ENCODE measurements at regions not wholly inside any gene's neighbourhood (a gene's known extent, or its start where the extent isn't known, plus 50 kb on each side); places are given as distances from the start of the nearest gene placed in this dataset.
"Not testable (repeated sequence)": the region's sequence is repeated elsewhere in the genome, so short reads cannot be mapped to it uniquely, and the experiment has no call there.

DNA sequence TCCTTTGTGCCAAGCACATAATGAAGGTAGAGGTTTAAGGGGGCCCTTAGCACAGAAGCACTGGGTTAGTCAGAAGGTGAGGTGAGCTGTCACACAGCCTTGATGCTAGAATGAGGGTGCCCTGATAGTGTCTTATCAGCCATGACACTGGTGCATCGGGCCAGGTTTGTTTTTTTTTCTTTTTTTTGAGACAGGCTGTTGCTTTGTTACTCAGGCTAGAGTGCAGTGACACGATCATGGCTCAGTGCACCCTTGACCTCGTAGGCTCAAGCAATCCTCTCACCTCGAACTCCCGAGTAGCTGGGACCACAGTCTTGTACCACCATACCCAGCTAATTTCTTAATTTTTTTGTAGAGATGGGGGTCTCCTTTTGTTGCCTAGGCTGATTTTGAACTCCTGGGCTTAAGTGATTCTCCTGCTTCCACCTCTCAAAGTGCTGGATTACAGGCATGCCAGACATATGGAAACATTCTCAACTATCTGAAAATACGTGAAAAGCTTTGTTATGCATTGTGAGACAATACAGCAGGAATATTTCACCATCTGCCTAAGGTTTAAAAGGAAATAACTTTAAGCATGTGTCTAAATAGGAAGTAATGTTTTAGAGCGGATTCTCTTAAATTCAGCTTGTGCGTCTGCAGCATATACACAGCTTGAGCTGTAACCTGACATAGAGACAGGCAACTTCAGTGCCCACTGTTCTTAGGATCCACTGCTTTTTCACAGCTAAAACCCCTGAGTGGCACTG is 128.4 kb downstream of the FOXD4L6 start:
- not testable (repeated sequence) for H3K9me3 ChIP-seq (ENCODE audit: control insufficient read depth, low read length); H3K4me3 ChIP-seq (ENCODE audit: extremely low read depth, insufficient read depth, low read length, poor library complexity, severe bottlenecking); H3K27ac ChIP-seq (ENCODE audit: low read depth, low read length, severe bottlenecking); H3K4me1 ChIP-seq (ENCODE audit: control insufficient read depth, insufficient read depth, low read length, poor library complexity, severe bottlenecking); H3K36me3 ChIP-seq (ENCODE audit: control insufficient read depth, insufficient read depth, low read length)
- 77 to 78% methylated on average over 3 to 4 of the region's 8 CpGs for WGBS, 2 experiments (ENCODE audit: insufficient coverage in 2 of 2)

DNA sequence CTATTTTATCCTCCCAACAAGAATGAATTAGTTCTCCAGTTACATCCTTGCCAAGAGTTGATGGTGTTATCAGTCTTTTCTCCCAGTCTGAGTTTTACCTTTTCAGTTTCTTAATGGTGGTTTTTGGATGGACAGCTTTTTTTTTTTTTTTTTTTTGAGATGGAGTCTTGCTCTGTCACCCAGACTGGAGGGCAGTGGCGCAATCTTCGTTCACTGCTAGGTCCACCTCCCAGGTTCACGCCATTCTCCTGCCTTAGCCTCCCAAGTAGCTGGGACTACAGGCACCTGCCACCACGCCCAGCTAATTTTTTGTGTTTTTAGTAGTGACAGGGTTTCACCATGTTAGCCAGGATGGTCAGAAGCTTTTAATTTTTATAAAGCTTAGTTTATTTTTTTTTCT is 133.0 kb downstream of the FOXD4L6 start:
- not testable (repeated sequence) for H3K9me3 ChIP-seq (ENCODE audit: control insufficient read depth, low read length); H3K4me3 ChIP-seq (ENCODE audit: extremely low read depth, insufficient read depth, low read length, poor library complexity, severe bottlenecking); H3K36me3 ChIP-seq (ENCODE audit: control insufficient read depth, insufficient read depth, low read length); H3K4me1 ChIP-seq (ENCODE audit: control insufficient read depth, insufficient read depth, low read length, poor library complexity, severe bottlenecking); H3K27ac ChIP-seq (ENCODE audit: low read depth, low read length, severe bottlenecking)
- WGBS, 2 experiments (ENCODE audit: insufficient coverage in 2 of 2), result 90 to 92% methylated on average over 3 of the region's 4 CpGs

GRCh38 chr9:40993842-40994241 is 134.6 kb downstream of the FOXD4L6 start:
- H3K4me3 ChIP-seq (ENCODE audit: extremely low read depth, insufficient read depth, low read length, poor library complexity, severe bottlenecking); H3K27ac ChIP-seq (ENCODE audit: low read depth, low read length, severe bottlenecking); H3K9me3 ChIP-seq (ENCODE audit: control insufficient read depth, low read length); H3K4me1 ChIP-seq (ENCODE audit: control insufficient read depth, insufficient read depth, low read length, poor library complexity, severe bottlenecking); H3K36me3 ChIP-seq (ENCODE audit: control insufficient read depth, insufficient read depth, low read length): not testable (repeated sequence)
- no CpG with 5 or more reads among the region's 2 CpGs for whole genome bisulfite sequencing, 2 experiments (ENCODE audit: insufficient coverage in 2 of 2)

DNA sequence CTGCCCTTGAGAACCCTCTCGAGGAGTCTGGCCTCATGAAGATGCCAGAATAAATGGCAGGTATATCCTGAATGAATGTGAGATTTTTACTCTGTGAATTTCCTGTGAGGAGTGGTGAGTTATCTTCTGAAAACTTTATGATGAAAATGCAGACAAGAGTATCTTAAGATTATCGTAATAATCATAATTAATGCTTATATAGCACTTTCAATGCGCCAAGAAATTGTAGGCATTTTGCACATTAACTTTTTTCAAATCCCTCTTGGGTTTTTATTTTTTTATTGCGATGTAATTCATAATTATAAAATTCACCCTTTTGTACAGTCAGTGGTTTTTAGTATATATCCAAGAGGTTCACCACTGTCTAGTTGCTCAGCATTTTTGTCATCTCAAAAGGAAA is 135.1 kb downstream of the FOXD4L6 start:
- not testable (repeated sequence) for H3K36me3 ChIP-seq (ENCODE audit: control insufficient read depth, insufficient read depth, low read length); H3K9me3 ChIP-seq (ENCODE audit: control insufficient read depth, low read length); H3K27ac ChIP-seq (ENCODE audit: low read depth, low read length, severe bottlenecking); H3K4me1 ChIP-seq (ENCODE audit: control insufficient read depth, insufficient read depth, low read length, poor library complexity, severe bottlenecking)
- peak overlapping the region; percentile 86 for H3K4me3 ChIP-seq (ENCODE audit: extremely low read depth, insufficient read depth, low read length, poor library complexity, severe bottlenecking)
- WGBS, 2 experiments (ENCODE audit: insufficient coverage in 2 of 2), result no CpG with 5 or more reads among the region's 4 CpGs

- H3K4me3 ChIP-seq (ENCODE audit: extremely low read depth, insufficient read depth, low read length, poor library complexity, severe bottlenecking), result peak overlapping the region; percentile 86
- not testable (repeated sequence) for H3K4me1 ChIP-seq (ENCODE audit: control insufficient read depth, insufficient read depth, low read length, poor library complexity, severe bottlenecking); H3K36me3 ChIP-seq (ENCODE audit: control insufficient read depth, insufficient read depth, low read length); H3K9me3 ChIP-seq (ENCODE audit: control insufficient read depth, low read length)
- 27 to 29% methylated on average over 17 to 23 of the region's 25 CpGs for WGBS, 2 experiments (ENCODE audit: insufficient coverage in 2 of 2)
- H3K27ac ChIP-seq (ENCODE audit: low read depth, low read length, severe bottlenecking), result peak overlapping the region; percentile 79
Observed at GRCh38 chr9:40992472-40992821, 136.0 kb downstream of the FOXD4L6 start.

- Histone ChIP-seq H3K4me3 (ENCODE audit: extremely low read depth, insufficient read depth, low read length, poor library complexity, severe bottlenecking) (peak overlapping the region; percentile 86), H3K27ac (ENCODE audit: low read depth, low read length, severe bottlenecking) (peak overlapping the region; percentile 79)
- H3K36me3 ChIP-seq (ENCODE audit: control insufficient read depth, insufficient read depth, low read length); H3K4me1 ChIP-seq (ENCODE audit: control insufficient read depth, insufficient read depth, low read length, poor library complexity, severe bottlenecking); H3K9me3 ChIP-seq (ENCODE audit: control insufficient read depth, low read length): not testable (repeated sequence)
- whole genome bisulfite sequencing, 2 experiments (ENCODE audit: insufficient coverage in 2 of 2), result 26 to 27% methylated on average over 54 of the region's 54 CpGs
Observed at GRCh38 chr9:40991741-40992471, 136.6 kb downstream of the FOXD4L6 start.

DNA sequence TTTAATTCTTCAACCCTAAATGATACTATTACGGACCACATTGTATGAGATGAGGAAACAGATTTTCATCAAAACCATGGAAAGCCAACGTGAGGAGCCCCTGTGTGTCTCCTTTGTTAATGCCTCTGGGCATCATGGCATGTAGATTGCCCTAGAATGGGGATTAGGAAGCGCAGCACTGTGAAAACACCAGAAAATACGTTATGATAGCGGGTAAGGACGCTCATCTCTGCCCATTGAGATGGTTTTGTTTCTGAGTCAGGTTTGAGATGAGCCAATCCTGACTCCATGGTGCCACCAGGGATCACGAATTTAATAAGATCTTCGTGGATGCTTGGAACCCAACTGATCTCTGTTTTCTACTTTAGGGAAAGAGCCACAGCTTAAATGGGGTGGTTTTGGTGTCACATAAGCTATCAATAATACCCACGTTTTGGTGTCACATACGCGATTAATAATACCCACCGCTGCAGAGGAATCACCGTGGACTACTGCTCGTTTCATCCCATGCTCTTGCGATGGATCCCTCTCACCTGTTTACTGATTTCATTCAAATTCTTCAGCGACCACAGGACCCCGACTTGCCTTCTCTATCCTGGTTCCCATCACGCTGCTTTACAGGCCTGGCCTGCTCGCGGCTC is 137.3 kb downstream of the FOXD4L6 start:
- not testable (repeated sequence) for H3K9me3 ChIP-seq (ENCODE audit: control insufficient read depth, low read length); H3K4me1 ChIP-seq (ENCODE audit: control insufficient read depth, insufficient read depth, low read length, poor library complexity, severe bottlenecking); H3K36me3 ChIP-seq (ENCODE audit: control insufficient read depth, insufficient read depth, low read length)
- Histone ChIP-seq H3K27ac (ENCODE audit: low read depth, low read length, severe bottlenecking) (peak overlapping the region; percentile 79), H3K4me3 (ENCODE audit: extremely low read depth, insufficient read depth, low read length, poor library complexity, severe bottlenecking) (peak overlapping the region; percentile 86)
- 66 to 69% methylated on average over 13 of the region's 20 CpGs for WGBS, 2 experiments (ENCODE audit: insufficient coverage in 2 of 2)

GRCh38 chr9:40986332-40986731 is 142.1 kb downstream of the FOXD4L6 start:
- H3K9me3 ChIP-seq (ENCODE audit: control insufficient read depth, low read length); H3K27ac ChIP-seq (ENCODE audit: low read depth, low read length, severe bottlenecking); H3K36me3 ChIP-seq (ENCODE audit: control insufficient read depth, insufficient read depth, low read length); H3K4me1 ChIP-seq (ENCODE audit: control insufficient read depth, insufficient read depth, low read length, poor library complexity, severe bottlenecking); H3K4me3 ChIP-seq (ENCODE audit: extremely low read depth, insufficient read depth, low read length, poor library complexity, severe bottlenecking): not testable (repeated sequence)
- 71% methylated on average over 2 of the region's 2 CpGs; no CpG with 5 or more reads in 1 of the 2 experiments for WGBS, 2 experiments (ENCODE audit: insufficient coverage in 2 of 2)

DNA sequence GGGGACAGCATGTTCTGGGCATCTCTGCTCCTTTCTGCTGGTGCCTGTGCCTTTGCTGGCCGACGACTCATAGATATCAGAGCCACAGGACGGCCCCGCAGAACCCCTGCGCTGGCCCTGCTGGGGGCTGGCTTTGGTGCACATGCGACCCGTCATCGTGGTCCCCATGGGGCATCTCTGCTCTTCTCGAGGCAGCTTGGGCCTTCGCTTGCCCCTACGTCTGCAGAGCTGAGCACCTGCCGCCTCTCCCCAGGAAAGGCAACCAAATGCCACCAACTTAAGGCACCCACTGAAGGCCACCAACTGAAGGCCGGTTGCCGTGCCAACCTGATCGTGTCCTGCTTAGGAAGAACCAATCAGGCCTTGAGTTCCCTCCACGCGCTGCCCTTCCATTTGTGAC is 153.1 kb downstream of the FOXD4L6 start:
- not testable (repeated sequence) for H3K4me1 ChIP-seq (ENCODE audit: control insufficient read depth, insufficient read depth, low read length, poor library complexity, severe bottlenecking); H3K9me3 ChIP-seq (ENCODE audit: control insufficient read depth, low read length); H3K27ac ChIP-seq (ENCODE audit: low read depth, low read length, severe bottlenecking); H3K36me3 ChIP-seq (ENCODE audit: control insufficient read depth, insufficient read depth, low read length); H3K4me3 ChIP-seq (ENCODE audit: extremely low read depth, insufficient read depth, low read length, poor library complexity, severe bottlenecking)
- 89 to 92% methylated on average over 10 of the region's 17 CpGs for WGBS, 2 experiments (ENCODE audit: insufficient coverage in 2 of 2)

- whole genome bisulfite sequencing, 2 experiments (ENCODE audit: insufficient coverage in 2 of 2), result 60 to 96% methylated on average over 2 to 4 of the region's 10 CpGs
- not testable (repeated sequence) for H3K36me3 ChIP-seq (ENCODE audit: control insufficient read depth, insufficient read depth, low read length); H3K9me3 ChIP-seq (ENCODE audit: control insufficient read depth, low read length); H3K27ac ChIP-seq (ENCODE audit: low read depth, low read length, severe bottlenecking); H3K4me3 ChIP-seq (ENCODE audit: extremely low read depth, insufficient read depth, low read length, poor library complexity, severe bottlenecking); H3K4me1 ChIP-seq (ENCODE audit: control insufficient read depth, insufficient read depth, low read length, poor library complexity, severe bottlenecking)
Observed at GRCh38 chr9:40974912-40975311, 153.6 kb downstream of the FOXD4L6 start.

GRCh38 chr9:40971773-40972172 is 156.7 kb downstream of the FOXD4L6 start:
- H3K27ac ChIP-seq (ENCODE audit: low read depth, low read length, severe bottlenecking); H3K4me3 ChIP-seq (ENCODE audit: extremely low read depth, insufficient read depth, low read length, poor library complexity, severe bottlenecking); H3K9me3 ChIP-seq (ENCODE audit: control insufficient read depth, low read length); H3K4me1 ChIP-seq (ENCODE audit: control insufficient read depth, insufficient read depth, low read length, poor library complexity, severe bottlenecking); H3K36me3 ChIP-seq (ENCODE audit: control insufficient read depth, insufficient read depth, low read length): not testable (repeated sequence)
- WGBS, 2 experiments (ENCODE audit: insufficient coverage in 2 of 2), result 67% methylated on average over 1 to 2 of the region's 3 CpGs
